ENCODE measurements at regions not wholly inside any gene's neighbourhood (a gene's known extent, or its start where the extent isn't known, plus 50 kb on each side); places are given as distances from the start of the nearest gene placed in this dataset.

DNA sequence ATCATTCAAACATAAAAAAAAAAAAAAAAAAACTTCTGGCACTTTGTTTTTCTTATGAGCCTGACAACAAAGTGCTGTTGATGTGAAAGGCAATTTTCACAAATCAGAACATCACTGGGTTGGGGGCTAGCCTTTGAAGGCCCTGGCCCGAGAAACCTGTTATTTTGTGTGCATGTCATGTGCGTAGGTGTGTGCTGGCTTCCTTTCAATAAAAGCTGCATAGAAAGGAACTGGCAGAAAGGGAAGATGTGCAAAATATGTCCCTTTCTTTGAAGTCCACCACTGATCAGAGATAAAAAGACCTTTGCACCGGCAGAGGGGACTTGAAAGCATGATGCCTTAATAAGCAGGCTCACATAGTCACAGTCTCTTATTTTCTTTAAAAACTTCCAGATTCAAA, 170.8 kb upstream of the RASGEF1B start:
- DNase-seq (ENCODE audit: extremely low spot score) = no peak
- H3K9me3 ChIP-seq = no peaks in the 10 kb centered on the region
- no peak overlapping the region for H3K27ac ChIP-seq (replicated peaks in 1 of 4)
- H3K4me1 ChIP-seq = no peaks in the 10 kb centered on the region
- TF ChIP-seq, protein P1, sequence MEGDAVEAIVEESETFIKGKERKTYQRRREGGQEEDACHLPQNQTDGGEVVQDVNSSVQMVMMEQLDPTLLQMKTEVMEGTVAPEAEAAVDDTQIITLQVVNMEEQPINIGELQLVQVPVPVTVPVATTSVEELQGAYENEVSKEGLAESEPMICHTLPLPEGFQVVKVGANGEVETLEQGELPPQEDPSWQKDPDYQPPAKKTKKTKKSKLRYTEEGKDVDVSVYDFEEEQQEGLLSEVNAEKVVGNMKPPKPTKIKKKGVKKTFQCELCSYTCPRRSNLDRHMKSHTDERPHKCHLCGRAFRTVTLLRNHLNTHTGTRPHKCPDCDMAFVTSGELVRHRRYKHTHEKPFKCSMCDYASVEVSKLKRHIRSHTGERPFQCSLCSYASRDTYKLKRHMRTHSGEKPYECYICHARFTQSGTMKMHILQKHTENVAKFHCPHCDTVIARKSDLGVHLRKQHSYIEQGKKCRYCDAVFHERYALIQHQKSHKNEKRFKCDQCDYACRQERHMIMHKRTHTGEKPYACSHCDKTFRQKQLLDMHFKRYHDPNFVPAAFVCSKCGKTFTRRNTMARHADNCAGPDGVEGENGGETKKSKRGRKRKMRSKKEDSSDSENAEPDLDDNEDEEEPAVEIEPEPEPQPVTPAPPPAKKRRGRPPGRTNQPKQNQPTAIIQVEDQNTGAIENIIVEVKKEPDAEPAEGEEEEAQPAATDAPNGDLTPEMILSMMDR (IDR thresholded peaks at IDR 0.05) = no peak
- TF ChIP-seq POLR2A (IDR thresholded peaks at IDR 0.05; ENCODE audit: low read depth) = no peak
- no peak for TF ChIP-seq EP300 (IDR thresholded peaks at IDR 0.05)
- TF ChIP-seq POLR2AphosphoS5 (IDR thresholded peaks at IDR 0.05) = no peak
- no peaks in the 10 kb centered on the region for H3K27me3 ChIP-seq
- H3K36me3 ChIP-seq = no peaks in the 10 kb centered on the region
- H3K4me3 ChIP-seq = no peak overlapping the region
- intact Hi-C loops (cut with DNase I) = no loop called here
- WGBS = 81% methylated on average over 3 of the region's 3 CpGs

DNA sequence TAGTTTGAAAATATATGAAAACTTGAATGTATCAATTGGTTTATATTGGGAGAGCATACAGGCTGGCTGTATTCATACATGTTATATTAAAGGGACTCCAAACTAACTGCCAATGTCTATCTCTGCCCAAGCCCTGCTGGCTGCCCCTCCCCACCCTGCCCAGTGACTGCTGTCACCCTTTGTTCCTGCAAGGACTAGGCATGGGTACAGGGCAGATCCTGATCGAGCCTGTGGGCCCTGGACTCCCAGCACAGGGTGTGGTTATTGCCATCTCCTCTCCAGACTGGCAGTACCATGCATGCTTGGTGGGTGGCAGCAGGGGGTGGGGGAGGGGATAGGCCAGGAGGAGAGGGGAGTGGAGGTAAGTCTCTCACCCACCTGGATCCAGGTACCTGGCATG, 167.5 kb upstream of the RASGEF1B start:
- Histone ChIP-seq H3K27ac (replicated peaks in 1 of 4) (no peak overlapping the region), H3K27me3 (no peaks in the 10 kb centered on the region), H3K4me3 (no peak overlapping the region), H3K36me3 (no peaks in the 10 kb centered on the region), H3K4me1 (no peaks in the 10 kb centered on the region), H3K9me3 (no peaks in the 10 kb centered on the region)
- DNase-seq (ENCODE audit: extremely low spot score) = no peak
- TF ChIP-seq, protein P1 (IDR thresholded peaks at IDR 0.05) = no peak
- TF ChIP-seq EP300 (IDR thresholded peaks at IDR 0.05) = no peak
- no peak for TF ChIP-seq POLR2A (IDR thresholded peaks at IDR 0.05; ENCODE audit: low read depth)
- TF ChIP-seq POLR2AphosphoS5 (IDR thresholded peaks at IDR 0.05) = no peak
- intact Hi-C loops (cut with DNase I) = no loop called here
- 100% methylated on average over 1 of the region's 1 CpG for WGBS

DNA sequence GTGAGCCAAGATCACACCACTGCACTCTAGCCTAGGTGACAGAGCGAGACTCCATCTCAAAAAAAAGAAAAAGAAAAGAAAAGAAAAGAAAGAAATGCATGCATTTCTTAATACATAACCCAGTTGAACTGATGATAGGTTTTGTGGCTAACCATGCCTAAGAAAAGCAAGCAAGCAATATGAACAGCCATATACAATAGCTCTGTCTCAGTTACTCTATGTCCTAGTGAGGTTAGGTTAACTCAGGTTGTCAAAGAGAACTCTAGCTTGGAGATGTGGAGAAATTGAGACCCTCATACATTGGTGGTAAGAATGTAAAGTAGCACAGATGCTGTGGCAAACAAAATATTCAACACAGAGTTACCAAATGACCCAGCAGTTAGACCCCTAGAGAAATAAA, 167.0 kb upstream of the RASGEF1B start:
- intact Hi-C loops (cut with DNase I) = no loop called here
- no peaks in the 10 kb centered on the region for H3K4me1 ChIP-seq
- H3K4me3 ChIP-seq = no peak overlapping the region
- no peaks in the 10 kb centered on the region for H3K36me3 ChIP-seq
- no peak overlapping the region for H3K27ac ChIP-seq (replicated peaks in 1 of 4)
- TF ChIP-seq POLR2A (IDR thresholded peaks at IDR 0.05; ENCODE audit: low read depth) = no peak
- TF ChIP-seq POLR2AphosphoS5 (IDR thresholded peaks at IDR 0.05) = no peak
- TF ChIP-seq EP300 (IDR thresholded peaks at IDR 0.05) = no peak
- TF ChIP-seq, protein P1 (IDR thresholded peaks at IDR 0.05) = no peak
- H3K27me3 ChIP-seq = no peaks in the 10 kb centered on the region
- H3K9me3 ChIP-seq = no peaks in the 10 kb centered on the region
- 91% methylated on average over 1 of the region's 1 CpG for WGBS
- DNase-seq (ENCODE audit: extremely low spot score) = no peak

DNA sequence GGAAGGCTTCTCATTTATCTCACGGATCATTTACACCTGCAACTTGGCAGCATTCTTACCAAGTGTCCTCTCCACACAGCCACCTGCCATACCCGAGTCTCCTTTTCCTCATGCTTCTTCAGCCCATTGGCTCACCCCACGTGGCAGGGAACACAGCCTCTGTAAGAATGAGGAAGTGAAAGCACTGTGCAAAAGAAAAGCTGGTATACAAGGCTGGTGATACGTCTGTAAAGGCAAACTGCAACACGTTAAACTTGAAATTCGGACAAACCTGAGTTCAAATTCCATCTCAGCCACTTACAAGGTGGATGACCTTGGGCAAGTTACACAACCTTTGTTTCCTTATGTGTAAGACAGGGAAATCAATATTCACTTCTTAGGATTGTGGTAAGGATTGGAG, 164.0 kb upstream of the RASGEF1B start:
- DNase-seq (ENCODE audit: extremely low spot score) = no peak
- no peaks in the 10 kb centered on the region for H3K9me3 ChIP-seq
- TF ChIP-seq EP300 (IDR thresholded peaks at IDR 0.05) (no peak), POLR2AphosphoS5 (IDR thresholded peaks at IDR 0.05) (no peak), POLR2A (IDR thresholded peaks at IDR 0.05; ENCODE audit: low read depth) (no peak)
- TF ChIP-seq, protein P1 (IDR thresholded peaks at IDR 0.05) = no peak
- 67% methylated on average over 6 of the region's 6 CpGs for WGBS
- H3K36me3 ChIP-seq = no peaks in the 10 kb centered on the region
- no peak overlapping the region for H3K4me3 ChIP-seq
- intact Hi-C loops (cut with DNase I) = no loop called here
- no peaks in the 10 kb centered on the region for H3K27me3 ChIP-seq
- H3K4me1 ChIP-seq = peaks cover 0 to 11% (median 5%) of the 10 kb centered on the region in 4 donors
- H3K27ac ChIP-seq (replicated peaks in 1 of 4) = no peak overlapping the region

DNA sequence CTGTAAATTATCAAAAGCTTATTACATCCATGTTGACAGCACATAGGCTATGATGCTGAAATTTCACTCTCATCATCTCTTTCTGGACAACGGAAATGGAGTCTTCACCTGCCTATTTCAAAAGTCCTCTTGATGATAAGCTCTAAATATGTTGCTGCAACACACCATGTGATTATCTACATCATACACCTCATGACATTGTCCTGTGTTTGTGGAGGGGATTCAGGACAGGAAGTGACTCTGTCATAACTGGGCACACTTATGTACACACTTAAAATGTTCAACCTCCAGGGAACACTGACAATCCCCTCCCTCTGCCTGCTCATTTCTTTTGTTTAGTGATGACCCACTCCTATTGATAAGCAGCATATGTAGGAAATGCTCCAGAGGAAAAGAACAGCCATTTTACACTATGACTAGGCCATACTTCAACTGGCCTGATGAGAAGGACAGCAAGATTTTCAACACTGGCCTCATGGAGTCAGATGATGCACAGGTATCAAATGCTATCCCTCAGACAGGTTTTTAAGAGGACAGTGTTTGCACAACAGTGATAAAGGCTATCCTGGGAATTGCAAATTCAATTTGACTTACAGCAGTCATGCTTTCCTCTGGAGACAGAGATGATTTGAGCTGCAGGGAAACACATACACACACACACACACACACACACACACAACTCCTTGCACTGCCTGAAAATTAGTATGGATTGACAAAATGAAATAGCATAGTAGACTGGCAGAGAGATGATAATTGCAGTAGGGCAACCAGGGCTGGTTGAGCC, 163.3 kb upstream of the RASGEF1B start:
- intact Hi-C loops (cut with DNase I) = no loop called here
- no peak for DNase-seq (ENCODE audit: extremely low spot score)
- Histone ChIP-seq H3K27me3 (no peaks in the 10 kb centered on the region), H3K27ac (replicated peaks in 1 of 4) (no peak overlapping the region), H3K4me1 (peaks cover 0 to 11% (median 5%) of the 10 kb centered on the region in 4 donors), H3K36me3 (no peaks in the 10 kb centered on the region), H3K4me3 (no peak overlapping the region), H3K9me3 (no peaks in the 10 kb centered on the region)
- TF ChIP-seq EP300 (IDR thresholded peaks at IDR 0.05) = no peak
- no peak for TF ChIP-seq POLR2A (IDR thresholded peaks at IDR 0.05; ENCODE audit: low read depth)
- TF ChIP-seq, protein P1 (IDR thresholded peaks at IDR 0.05) = no peak
- TF ChIP-seq POLR2AphosphoS5 (IDR thresholded peaks at IDR 0.05) = no peak
- 90% methylated on average over 1 of the region's 1 CpG for WGBS
